HG03064 (cell line): ENCODE measurements at regions not wholly inside any gene's neighbourhood (a gene's known extent, or its start where the extent isn't known, plus 50 kb on each side); places are given as distances from the start of the nearest gene placed in this dataset.

Experiments
- ATAC-seq: cut with Tn5 transposase; IDR thresholded peaks from one replicate; pipeline ENCODE4 v1.9.1; 2021; ENCODE audit warnings: low read depth; ENCODE audit not compliant: unreplicated experiment

GRCh38 chr2:64847930-64848329 lies 141.3 kb upstream of the SLC1A4 start:
- no peak for ATAC-seq

- no peak for ATAC-seq
These were observed 140.8 kb upstream of the SLC1A4 start for GRCh38 chr2:64848363-64848762.

GRCh38 chr2:64848945-64849344 lies 140.3 kb upstream of the SLC1A4 start:
- ATAC-seq, result no peak

GRCh38 chr2:64850642-64851041 lies 138.6 kb upstream of the SLC1A4 start:
- no peak for ATAC-seq

GRCh38 chr2:64852771-64853241 lies 136.4 kb upstream of the SLC1A4 start:
- ATAC-seq, result no peak

GRCh38 chr2:64853306-64853705 lies 135.9 kb upstream of the SLC1A4 start:
- no peak for ATAC-seq

- ATAC-seq, result no peak
These were observed 135.3 kb upstream of the SLC1A4 start for GRCh38 chr2:64853894-64854293.

GRCh38 chr2:64854773-64855237 lies 134.4 kb upstream of the SLC1A4 start:
- no peak for ATAC-seq

GRCh38 chr2:64857581-64858471 lies 131.4 kb upstream of the SLC1A4 start:
- no peak for ATAC-seq

- no peak for ATAC-seq
These were observed 130.5 kb upstream of the SLC1A4 start for GRCh38 chr2:64858541-64859311.

GRCh38 chr2:64859312-64860212 lies 129.6 kb upstream of the SLC1A4 start:
- ATAC-seq, result no peak

- no peak for ATAC-seq
These were observed 128.8 kb upstream of the SLC1A4 start for GRCh38 chr2:64860276-64860885.

GRCh38 chr2:64860936-64861335 lies 128.3 kb upstream of the SLC1A4 start:
- no peak for ATAC-seq

- ATAC-seq, result no peak
These were observed 127.5 kb upstream of the SLC1A4 start for GRCh38 chr2:64861452-64862397.

- no peak for ATAC-seq
These were observed 126.6 kb upstream of the SLC1A4 start for GRCh38 chr2:64862623-64863022.

GRCh38 chr2:64863097-64863820 lies 125.9 kb upstream of the SLC1A4 start:
- no peak for ATAC-seq

GRCh38 chr2:64865073-64865830 lies 123.9 kb upstream of the SLC1A4 start:
- no peak for ATAC-seq
